Renal cortical epithelial cell (primary cell): ENCODE measurements at regions not wholly inside any gene's neighbourhood (a gene's known extent, or its start where the extent isn't known, plus 50 kb on each side); places are given as distances from the start of the nearest gene placed in this dataset.

ENCODE experiments used
- DNase-seq: peaks from one replicate; pipeline ENCODE4 v3.0.0-alpha.2; 2011; ENCODE audit warnings: low read depth

- no peak for DNase-seq
Observed at GRCh38 chr5:165894916-165895315, 2389.5 kb downstream of the MAT2B start.

- no peak for DNase-seq
Observed at GRCh38 chr5:165903835-165904234, 2387.6 kb upstream of the WWC1 start.

- DNase-seq: no peak
Observed at GRCh38 chr5:165906871-165907270, 2384.6 kb upstream of the WWC1 start.

GRCh38 chr5:165913059-165913458 is 2378.4 kb upstream of the WWC1 start:
- no peak for DNase-seq

GRCh38 chr5:165914456-165914855 is 2377.0 kb upstream of the WWC1 start:
- DNase-seq: no peak

GRCh38 chr5:165919196-165919595 is 2372.2 kb upstream of the WWC1 start:
- DNase-seq: no peak

GRCh38 chr5:165920655-165921054 is 2370.8 kb upstream of the WWC1 start:
- no peak for DNase-seq

GRCh38 chr5:165928971-165929370 is 2362.5 kb upstream of the WWC1 start:
- DNase-seq: no peak

- DNase-seq: no peak
Observed at GRCh38 chr5:165940541-165940940, 2350.9 kb upstream of the WWC1 start.

- DNase-seq: no peak
Observed at GRCh38 chr5:165956854-165957253, 2334.6 kb upstream of the WWC1 start.

- no peak for DNase-seq
Observed at GRCh38 chr5:165981671-165982070, 2309.8 kb upstream of the WWC1 start.

GRCh38 chr5:165996201-165996875 is 2295.1 kb upstream of the WWC1 start:
- DNase-seq: no peak

- DNase-seq: no peak
Observed at GRCh38 chr5:165999693-166000320, 2291.6 kb upstream of the WWC1 start.

- DNase-seq: no peak
Observed at GRCh38 chr5:166004006-166004405, 2287.4 kb upstream of the WWC1 start.

GRCh38 chr5:166013415-166013814 is 2278.0 kb upstream of the WWC1 start:
- no peak for DNase-seq

- DNase-seq: no peak
Observed at GRCh38 chr5:166014256-166014655, 2277.2 kb upstream of the WWC1 start.

GRCh38 chr5:166018716-166019115 is 2272.7 kb upstream of the WWC1 start:
- DNase-seq: no peak

- DNase-seq: no peak
Observed at GRCh38 chr5:166022065-166022464, 2269.4 kb upstream of the WWC1 start.

- DNase-seq: no peak
Observed at GRCh38 chr5:166024970-166025369, 2266.5 kb upstream of the WWC1 start.

GRCh38 chr5:166027582-166027981 is 2263.9 kb upstream of the WWC1 start:
- no peak for DNase-seq

GRCh38 chr5:166031926-166032325 is 2259.5 kb upstream of the WWC1 start:
- DNase-seq: no peak

GRCh38 chr5:166032601-166033000 is 2258.8 kb upstream of the WWC1 start:
- DNase-seq: no peak

- no peak for DNase-seq
Observed at GRCh38 chr5:166045961-166046360, 2245.5 kb upstream of the WWC1 start.

GRCh38 chr5:166046956-166047355 is 2244.5 kb upstream of the WWC1 start:
- no peak for DNase-seq
